ENCODE measurements at regions not wholly inside any gene's neighbourhood (a gene's known extent, or its start where the extent isn't known, plus 50 kb on each side); places are given as distances from the start of the nearest gene placed in this dataset.

GRCh38 chr20:4524307-4524706, 161.9 kb upstream of the PRNP start:
- in situ Hi-C loops (cut with MboI; ENCODE audit: low sequenced_read_pairs), result no loop called here

DNA sequence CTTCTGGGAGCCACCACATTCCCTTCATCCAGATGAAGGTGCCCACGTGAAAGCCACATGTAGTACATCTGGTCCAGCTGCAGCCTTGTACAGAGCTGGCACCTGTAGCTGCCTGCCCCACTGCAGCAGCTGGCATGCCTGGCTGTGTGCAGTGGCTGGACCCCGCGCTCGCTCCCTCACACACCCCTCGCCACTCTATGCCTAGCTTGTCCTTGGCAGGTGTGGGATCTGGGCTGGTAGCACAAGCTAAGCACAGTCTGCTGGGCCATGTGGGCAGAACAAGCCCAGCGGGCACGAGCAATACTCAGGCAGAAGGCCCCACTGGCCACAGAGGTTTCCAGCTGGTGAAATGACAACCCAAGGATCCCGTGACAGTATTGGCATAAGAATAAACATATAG, 163.9 kb upstream of the PRNP start:
- in situ Hi-C loops (cut with MboI; ENCODE audit: low sequenced_read_pairs), result no loop called here

DNA sequence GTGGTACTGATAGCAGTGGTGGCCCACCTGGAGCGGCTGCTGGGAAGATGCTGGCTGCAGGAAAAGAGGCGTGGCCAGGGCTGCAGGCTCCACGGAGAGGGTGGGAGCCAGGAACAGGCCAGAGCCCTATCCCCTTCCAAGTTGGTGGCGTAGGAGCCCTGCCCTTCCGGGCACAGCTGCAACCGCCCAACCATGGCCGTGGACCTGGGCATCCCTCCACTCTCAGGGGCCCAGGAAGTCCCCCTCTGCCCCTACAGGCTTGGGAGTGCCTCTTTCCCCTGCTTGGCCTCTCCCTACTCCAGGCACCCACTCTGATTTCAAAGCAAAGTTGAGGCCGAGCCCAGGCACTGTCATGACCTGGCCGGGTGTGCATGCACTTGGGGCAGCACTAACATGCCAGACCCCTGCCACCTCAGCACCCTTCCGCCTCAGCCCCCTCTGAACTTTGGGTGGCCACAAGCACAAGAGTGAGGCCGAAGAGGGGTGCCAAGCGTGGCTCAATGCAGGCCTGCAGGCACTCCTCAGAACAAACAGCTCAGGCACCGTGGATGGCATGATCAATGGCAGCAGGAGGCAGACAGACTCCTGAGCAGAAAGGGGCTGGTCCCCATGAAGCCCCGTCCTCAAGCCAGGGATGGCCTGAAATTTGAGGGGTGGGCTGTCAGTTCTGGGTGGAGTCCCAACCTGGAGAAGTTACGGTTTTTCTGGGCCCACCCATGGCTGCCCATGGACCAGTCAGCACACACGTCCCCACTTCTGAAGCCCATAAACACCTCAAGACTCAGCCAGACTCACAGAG, 164.9 kb upstream of the PRNP start:
- in situ Hi-C loops (cut with MboI; ENCODE audit: low sequenced_read_pairs), result no loop called here

GRCh38 chr20:4519534-4519933, 166.7 kb upstream of the PRNP start:
- in situ Hi-C loops (cut with MboI; ENCODE audit: low sequenced_read_pairs), result no loop called here

DNA sequence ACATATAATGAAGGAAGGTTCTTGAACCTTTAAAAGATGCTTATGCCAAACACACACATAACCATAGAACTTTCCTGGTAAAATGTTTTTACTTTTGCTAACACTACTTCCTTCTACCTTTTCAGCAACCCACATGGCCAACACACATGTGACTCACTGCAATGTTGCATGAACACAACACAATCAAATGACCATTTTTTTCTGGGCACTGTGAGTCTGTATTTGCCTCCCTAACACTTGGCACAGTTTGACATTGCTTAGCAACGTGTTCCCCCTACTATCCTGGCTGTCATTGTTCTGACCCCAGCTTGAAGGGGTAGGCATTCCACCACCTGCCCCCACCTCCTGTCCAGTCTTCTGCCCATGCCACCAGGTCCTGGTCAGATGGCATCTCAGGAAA, 169.4 kb upstream of the PRNP start:
- in situ Hi-C loops (cut with MboI; ENCODE audit: low sequenced_read_pairs), result no loop called here

GRCh38 chr20:4513720-4514119, 172.5 kb upstream of the PRNP start:
- in situ Hi-C loops (cut with MboI; ENCODE audit: low sequenced_read_pairs), result no loop called here

GRCh38 chr20:4512891-4513550, 173.2 kb upstream of the PRNP start:
- in situ Hi-C loops (cut with MboI; ENCODE audit: low sequenced_read_pairs), result no loop called here

DNA sequence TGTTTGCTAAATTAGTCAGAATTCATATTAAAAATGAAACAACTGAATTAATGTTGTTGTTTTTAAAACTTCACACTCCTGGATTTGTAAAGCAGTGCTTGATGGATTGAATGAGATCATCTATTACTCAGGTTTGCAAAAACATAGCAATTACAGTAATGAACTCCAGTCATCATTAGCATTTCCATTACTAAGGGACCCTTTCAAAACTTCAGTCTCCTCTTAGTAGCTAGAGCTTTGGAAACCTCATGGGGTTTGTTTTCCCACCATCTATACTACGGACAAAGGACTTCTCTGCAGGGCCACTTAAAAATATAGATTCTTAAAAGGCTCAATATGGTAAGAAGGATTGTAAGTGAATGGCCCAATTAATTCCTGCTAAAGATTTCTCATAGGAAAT, 174.5 kb upstream of the PRNP start:
- in situ Hi-C loops (cut with MboI; ENCODE audit: low sequenced_read_pairs), result no loop called here

- in situ Hi-C loops (cut with MboI; ENCODE audit: low sequenced_read_pairs), result no loop called here
Observed at GRCh38 chr20:4509825-4510522, 176.3 kb upstream of the PRNP start.

- in situ Hi-C loops (cut with MboI; ENCODE audit: low sequenced_read_pairs), result no loop called here
Observed at GRCh38 chr20:4508773-4509172, 177.5 kb upstream of the PRNP start.

DNA sequence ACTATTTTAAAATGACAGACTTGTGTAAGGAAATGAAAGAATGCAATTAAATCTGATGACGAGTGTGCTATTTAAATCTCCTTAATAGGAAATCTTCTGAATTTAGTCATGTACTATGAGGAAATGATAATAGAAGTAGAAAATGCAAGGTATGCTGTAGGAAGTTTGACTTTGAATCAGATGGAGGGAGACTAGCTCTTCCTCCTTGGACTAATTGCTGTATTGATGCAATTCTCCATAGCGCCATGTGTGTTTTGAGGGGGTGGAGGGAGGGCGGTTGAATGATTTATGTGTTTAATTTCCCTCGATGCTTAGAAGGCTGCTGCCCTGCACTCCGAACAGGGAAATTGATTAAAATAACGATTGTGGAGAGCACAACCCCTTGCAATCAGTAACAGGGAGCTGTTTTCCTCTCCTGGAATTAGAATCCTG, 179.0 kb upstream of the PRNP start:
- in situ Hi-C loops (cut with MboI; ENCODE audit: low sequenced_read_pairs), result no loop called here

DNA sequence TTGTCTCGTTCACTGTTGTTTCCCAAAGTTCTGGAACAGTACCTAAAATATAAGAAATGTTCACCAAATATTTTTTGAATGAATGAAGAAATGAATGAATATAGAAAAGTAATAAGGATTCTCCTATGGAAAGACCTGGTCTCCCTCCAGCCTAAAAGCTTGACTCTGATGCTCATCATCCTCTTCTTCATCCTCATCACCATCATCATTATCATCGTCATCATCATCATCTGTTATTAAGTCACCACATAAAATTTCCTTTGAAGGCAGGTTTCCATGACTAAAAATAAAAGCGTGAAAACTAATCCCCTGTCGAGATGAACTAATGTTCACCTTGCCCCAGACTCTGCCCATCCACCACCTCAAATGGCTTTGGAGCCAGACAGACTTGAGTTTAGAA, 181.4 kb upstream of the PRNP start:
- in situ Hi-C loops (cut with MboI; ENCODE audit: low sequenced_read_pairs), result no loop called here

DNA sequence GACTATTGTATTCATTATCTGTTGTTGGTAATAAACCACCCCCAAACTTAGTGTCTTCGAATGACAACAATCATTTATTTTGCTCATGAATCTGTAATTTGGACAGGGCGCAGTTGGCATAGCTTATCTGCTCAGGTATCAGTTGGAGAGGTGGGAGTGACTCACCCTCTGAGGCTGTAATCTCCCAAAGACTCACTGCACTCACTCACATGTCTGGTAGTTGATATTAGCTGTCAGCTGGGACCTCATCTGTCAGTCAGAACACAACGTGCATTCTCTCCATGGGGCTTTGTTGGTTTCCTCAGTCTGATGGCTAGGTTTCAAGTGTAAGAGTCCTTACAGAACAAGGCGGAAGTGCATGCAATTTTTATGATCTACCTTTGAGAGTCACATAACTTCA, 183.5 kb upstream of the PRNP start:
- in situ Hi-C loops (cut with MboI; ENCODE audit: low sequenced_read_pairs), result no loop called here

GRCh38 chr20:4493386-4493785, 192.9 kb upstream of the PRNP start:
- in situ Hi-C loops (cut with MboI; ENCODE audit: low sequenced_read_pairs), result no loop called here

DNA sequence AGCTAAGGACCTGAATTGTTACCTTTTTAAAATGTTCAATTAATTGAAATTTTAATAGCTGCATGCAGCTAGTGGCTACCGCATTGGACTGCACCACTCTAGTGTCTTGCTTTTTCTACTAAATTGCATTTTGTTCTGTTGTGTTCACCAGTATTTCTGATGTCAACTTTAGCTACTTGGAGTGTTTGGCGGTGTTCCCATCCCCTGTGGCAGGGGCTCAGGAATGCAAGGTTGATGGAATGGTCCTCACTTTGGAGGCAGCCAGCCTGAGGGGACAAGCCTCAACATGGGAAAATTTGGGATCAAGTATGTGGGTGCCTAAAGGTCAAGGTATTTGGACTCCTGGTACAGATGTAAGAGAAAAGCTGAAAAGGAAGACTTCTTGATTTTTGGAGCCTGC, 194.6 kb upstream of the PRNP start:
- in situ Hi-C loops (cut with MboI; ENCODE audit: low sequenced_read_pairs), result no loop called here

- in situ Hi-C loops (cut with MboI; ENCODE audit: low sequenced_read_pairs), result no loop called here
Observed at GRCh38 chr20:4490606-4491280, 195.5 kb upstream of the PRNP start.

DNA sequence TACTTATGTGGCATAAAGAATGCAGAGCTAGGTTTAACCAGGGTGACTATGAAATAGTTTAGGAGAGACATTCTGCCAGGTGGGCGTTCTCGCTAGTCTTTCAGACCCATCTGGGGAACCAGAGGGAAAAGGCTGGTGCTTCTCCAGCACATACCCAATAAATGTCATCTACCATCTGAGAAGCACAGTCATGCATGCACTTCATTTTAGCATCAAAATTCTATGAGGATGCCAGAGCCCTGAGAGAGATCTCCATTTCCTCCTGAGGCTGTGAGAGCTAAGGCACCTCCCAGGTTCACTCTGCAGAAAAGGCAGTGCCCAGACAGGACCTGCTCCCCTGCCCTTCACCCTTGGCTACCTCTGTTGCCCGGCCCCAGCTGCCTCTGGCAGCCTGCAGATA, 196.2 kb upstream of the PRNP start:
- in situ Hi-C loops (cut with MboI; ENCODE audit: low sequenced_read_pairs), result no loop called here

DNA sequence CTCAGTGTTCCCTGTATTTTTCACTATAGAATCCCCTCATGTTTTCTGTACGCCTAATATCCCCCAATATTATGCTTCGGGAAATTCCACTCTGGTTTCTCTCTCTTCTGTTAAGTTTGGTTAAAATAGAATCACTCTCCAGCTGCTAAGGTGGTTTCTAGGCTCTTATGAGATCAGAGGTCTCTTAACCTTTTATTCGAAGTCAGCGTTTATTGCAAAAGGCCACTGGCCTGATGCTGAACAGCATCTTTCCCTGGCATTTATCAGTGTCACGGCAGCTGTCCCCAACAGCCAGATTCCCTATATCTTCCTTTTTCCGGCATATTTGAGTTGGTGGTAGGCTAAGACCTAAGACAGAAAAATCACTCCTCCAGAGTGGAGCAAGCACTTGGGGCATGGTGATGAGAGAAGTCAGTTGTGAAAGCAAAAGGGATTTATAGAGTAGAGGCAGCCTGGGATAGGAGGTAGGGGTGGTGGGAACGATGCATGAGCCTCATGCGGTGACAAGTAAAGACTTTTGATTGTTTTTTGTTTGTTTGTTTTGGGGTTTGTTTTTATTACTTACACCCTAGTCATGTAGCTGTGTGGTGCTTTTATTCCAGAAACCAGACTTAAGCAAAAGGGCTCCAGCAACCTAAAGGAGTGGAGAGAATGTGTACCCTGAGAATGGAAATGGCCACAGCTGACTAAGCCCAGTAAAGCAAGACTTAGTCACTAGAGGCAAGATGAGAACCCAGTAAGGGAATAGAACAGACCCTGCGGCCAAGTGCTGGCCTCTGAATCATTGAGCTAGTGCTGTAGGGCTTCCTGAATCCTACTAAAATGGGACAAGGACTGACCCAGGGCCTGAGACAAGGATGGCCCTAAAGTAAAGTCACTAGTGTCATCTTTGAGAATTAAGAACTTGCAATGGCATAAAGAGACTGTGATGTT, 197.6 kb upstream of the PRNP start:
- in situ Hi-C loops (cut with MboI; ENCODE audit: low sequenced_read_pairs), result no loop called here

DNA sequence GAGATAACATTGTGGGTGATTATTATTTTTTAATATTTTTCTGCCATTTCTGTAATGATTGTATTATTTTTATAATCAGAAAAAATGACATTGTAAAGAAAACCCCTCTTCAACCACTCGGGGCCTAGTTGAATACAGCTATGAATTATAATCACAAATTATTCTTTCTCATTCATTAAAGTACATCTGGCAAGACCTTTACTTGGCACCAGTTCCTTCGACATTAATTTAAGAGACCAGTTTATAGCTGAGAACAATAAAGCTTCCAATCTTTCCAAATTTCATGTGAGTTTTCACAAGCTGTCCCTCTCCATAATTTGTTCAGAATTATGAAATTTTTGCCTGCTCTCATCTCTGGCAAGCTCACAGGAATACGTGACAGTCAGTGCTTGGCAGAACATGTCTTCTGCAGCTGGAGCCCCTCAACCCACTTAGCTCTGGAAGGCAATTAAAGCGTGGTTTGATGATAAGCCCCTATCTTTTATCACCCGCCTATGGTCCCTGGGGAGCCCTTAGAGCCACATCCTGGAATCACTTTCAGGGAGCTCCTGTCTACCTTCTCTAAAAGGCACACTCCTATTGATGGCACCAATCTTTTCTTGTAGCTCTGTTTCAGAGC, 201.8 kb upstream of the PRNP start:
- in situ Hi-C loops (cut with MboI; ENCODE audit: low sequenced_read_pairs), result no loop called here

DNA sequence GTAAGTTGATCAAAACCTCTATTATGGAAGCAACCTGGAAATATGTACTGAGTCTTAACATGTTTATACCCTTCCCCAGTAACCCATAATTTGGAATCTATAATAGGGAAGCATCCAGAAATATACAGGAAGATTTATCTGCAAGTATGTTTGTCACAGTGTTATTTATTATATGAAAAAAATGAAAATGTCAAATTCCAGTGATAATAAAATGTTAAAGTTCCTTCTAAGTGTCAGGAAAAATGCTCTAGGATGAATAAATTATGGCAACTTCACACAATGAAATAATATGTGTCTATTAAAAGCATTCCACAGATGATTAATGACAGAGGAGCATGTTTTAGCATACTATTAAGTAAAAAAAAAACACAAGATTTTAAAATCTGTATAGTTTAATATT, 202.3 kb upstream of the PRNP start:
- in situ Hi-C loops (cut with MboI; ENCODE audit: low sequenced_read_pairs), result no loop called here
